H1 (cell line): ENCODE measurements at regions not wholly inside any gene's neighbourhood (a gene's known extent, or its start where the extent isn't known, plus 50 kb on each side); places are given as distances from the start of the nearest gene placed in this dataset.

Source experiments
- KDM1A ChIP-seq: fragments of 200-600, 300-600 bp; sonication (generic); IDR thresholded peaks from 2 replicates; pipeline ENCODE4 v1.7.1; 2016; ENCODE audit warnings: mild to moderate bottlenecking, low read length, borderline replicate concordance
- KDM5A ChIP-seq: fragments of 200-600 bp; IDR thresholded peaks from 2 replicates; pipeline ENCODE4 v1.7.1; 2012; ENCODE audit warnings: mild to moderate bottlenecking, low read length, inconsistent platforms, mixed read lengths
- RXRA ChIP-seq: IDR thresholded peaks from 2 replicates; pipeline ENCODE4 v1.6.1; 2011; ENCODE audit warnings: low read depth, mild to moderate bottlenecking, low read length, moderate library complexity; ENCODE audit not compliant: insufficient read depth
- SIRT6 ChIP-seq: IDR thresholded peaks from one replicate; pipeline ENCODE4 v1.7.1; 2012; ENCODE audit warnings: low read length, inconsistent platforms

DNA sequence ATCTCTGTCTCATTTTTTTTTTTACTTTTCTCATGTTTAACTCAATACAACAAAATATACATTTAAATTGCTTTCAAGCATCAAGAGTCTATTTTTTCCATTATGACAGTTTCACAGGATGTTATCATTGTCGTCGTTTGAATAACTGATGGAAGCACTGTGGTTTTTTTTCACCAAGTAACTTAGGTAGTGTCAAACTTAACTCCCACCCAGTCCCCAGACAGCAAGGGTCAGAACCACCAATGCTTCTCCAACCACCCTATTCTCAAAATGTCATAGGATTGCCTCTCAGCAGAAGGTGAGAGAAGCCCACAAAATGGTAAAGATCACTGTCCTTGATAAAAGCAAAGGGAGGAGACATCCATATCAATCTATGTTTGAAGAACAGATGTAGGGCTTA lies 339.4 kb downstream of the SFMBT2 start (continued):
- TF ChIP-seq KDM1A (no peak), RXRA (no peak), SIRT6 (no peak), KDM5A (no peak)
